Neuronal stem cell (in vitro differentiated cells): ENCODE measurements at regions not wholly inside any gene's neighbourhood (a gene's known extent, or its start where the extent isn't known, plus 50 kb on each side); places are given as distances from the start of the nearest gene placed in this dataset.

Experiments
- DNase-seq: peaks from one replicate; pipeline ENCODE4 v3.0.0-alpha.2; 2013; ENCODE audit warnings: low spot score
- H2AFZ ChIP-seq: one replicate; pipeline ENCODE4 v1.6.1; 2013; ENCODE audit warnings: mild to moderate bottlenecking, low read length, inconsistent platforms
- H2AK5ac ChIP-seq: 2 replicates; pipeline ENCODE4 v1.6.1; 2013; ENCODE audit warnings: low read depth, mild to moderate bottlenecking, inconsistent platforms, low read length, moderate library complexity, mixed read lengths
- H2BK120ac ChIP-seq: 2 replicates; pipeline ENCODE4 v1.6.1; 2013; ENCODE audit warnings: low read depth, mild to moderate bottlenecking, inconsistent platforms, low read length, moderate library complexity, mixed read lengths
- H2BK12ac ChIP-seq: one replicate; pipeline ENCODE4 v1.6.1; 2013; ENCODE audit warnings: low read length, inconsistent platforms
- H2BK15ac ChIP-seq: 2 replicates; pipeline ENCODE4 v1.6.1; 2013; ENCODE audit warnings: mild to moderate bottlenecking, low read length, inconsistent platforms, mixed read lengths
- H2BK5ac ChIP-seq: one replicate; pipeline ENCODE4 v1.6.1; 2013; ENCODE audit warnings: inconsistent platforms, mild to moderate bottlenecking, low read length, moderate library complexity
- H3K14ac ChIP-seq: one replicate; pipeline ENCODE4 v1.6.1; 2013; ENCODE audit warnings: low read length, inconsistent platforms
- H3K18ac ChIP-seq: 2 replicates; pipeline ENCODE4 v1.6.1; 2013; ENCODE audit warnings: low read length, inconsistent platforms
- H3K23ac ChIP-seq: 2 replicates; pipeline ENCODE4 v1.6.1; 2013; ENCODE audit warnings: low read depth, mild to moderate bottlenecking, mixed read lengths, low read length, inconsistent platforms; ENCODE audit not compliant: poor library complexity
- H3K27ac ChIP-seq: replicated peaks from 3 replicates; pipeline ENCODE4 v1.5.1; 2013; ENCODE audit warnings: low read length, inconsistent platforms
- H3K27me3 ChIP-seq, 3 experiments: 2 replicates each; pipeline ENCODE4 v1.6.1; 2013; ENCODE audit warnings: low read length in 3 of 3, mild to moderate bottlenecking in 2 of 3, inconsistent platforms in 1 of 3, low read depth in 1 of 3, mixed read lengths in 1 of 3, moderate library complexity in 1 of 3; ENCODE audit not compliant: control insufficient read depth in 3 of 3, insufficient read depth in 3 of 3
- H3K36me3 ChIP-seq, 2 donors: replicated peaks in 1 of 2; 2 replicates each; pipeline ENCODE4 v1.6.1; 2013; ENCODE audit warnings: low read length in 2 of 2; ENCODE audit not compliant: control insufficient read depth in 2 of 2, insufficient read depth in 2 of 2
- H3K4ac ChIP-seq: 2 replicates; pipeline ENCODE4 v1.6.1; 2013; ENCODE audit warnings: inconsistent platforms, mild to moderate bottlenecking, low read length, moderate library complexity
- H3K4me1 ChIP-seq, 2 donors: 1 replicate in 1 of 2; 2 replicates in 1 of 2; pipeline ENCODE4 v1.6.1; 2013; ENCODE audit warnings: low read length in 2 of 2, low read depth in 1 of 2; ENCODE audit not compliant: control insufficient read depth in 2 of 2, insufficient read depth in 1 of 2
- H3K4me2 ChIP-seq: one replicate; pipeline ENCODE4 v1.6.1; 2013; ENCODE audit warnings: mild to moderate bottlenecking, low read length, inconsistent platforms; ENCODE audit not compliant: insufficient read depth, poor library complexity, severe bottlenecking
- H3K4me3 ChIP-seq, 2 donors: 2 replicates each; pipeline ENCODE4 v1.5.1; 2013; ENCODE audit warnings: low read length in 2 of 2, mild to moderate bottlenecking in 2 of 2, inconsistent platforms in 1 of 2, moderate library complexity in 1 of 2
- H3K79me1 ChIP-seq: one replicate; pipeline ENCODE4 v1.6.1; 2013; ENCODE audit warnings: low read depth, mild to moderate bottlenecking, inconsistent platforms, low read length, moderate library complexity
- H3K9ac ChIP-seq: one replicate; pipeline ENCODE4 v1.6.1; 2013; ENCODE audit warnings: mild to moderate bottlenecking, low read depth, low read length, inconsistent platforms; ENCODE audit not compliant: poor library complexity
- H3K9me3 ChIP-seq, 2 donors: replicated peaks in 1 of 2; 2 replicates each; pipeline versions ENCODE3 to v1.6.1; 2013; ENCODE audit warnings: low read length in 2 of 2, mild to moderate bottlenecking in 2 of 2, inconsistent platforms in 1 of 2, low read depth in 1 of 2, mixed read lengths in 1 of 2, moderate library complexity in 1 of 2; ENCODE audit not compliant: control insufficient read depth in 2 of 2, insufficient read depth in 1 of 2
- H4K8ac ChIP-seq: one replicate; pipeline ENCODE4 v1.6.1; 2013; ENCODE audit warnings: low read depth, mild to moderate bottlenecking, inconsistent platforms, low read length, moderate library complexity
- H4K91ac ChIP-seq: one replicate; pipeline ENCODE4 v1.6.1; 2013; ENCODE audit warnings: low read length, low read depth, mild to moderate bottlenecking, inconsistent platforms; ENCODE audit not compliant: poor library complexity
- WGBS, 2 donors: extraction: QIAGEN DNeasy Blood & Tissue Kit; methylation state at CpG; one replicate each; pipeline ENCODE4 v1.1.7; 2013; ENCODE audit warnings: missing lambda C conversion rate in 2 of 2, mixed read lengths in 1 of 2; ENCODE audit not compliant: insufficient read length in 2 of 2, insufficient replicate concordance in 1 of 2; ENCODE audit errors: extremely low coverage in 2 of 2; 5-methylcytosine and 5-hydroxymethylcytosine counted together

GRCh38 chr10:80697926-80698325 lies 160.2 kb downstream of the SH2D4B start:
- H3K4me1 ChIP-seq: peaks cover 0 to 5% of the 10 kb centered on the region in 2 donors
- WGBS, 2 donors: no CpG with 5 or more reads among the region's 2 CpGs
- no peak overlapping the region for H4K91ac ChIP-seq
- no peak for DNase-seq
- H3K4me3 ChIP-seq: no peak overlapping the region
- H3K14ac ChIP-seq: peak overlapping the region; percentile 15
- no peak overlapping the region for H2AFZ ChIP-seq
- H2BK12ac ChIP-seq: no peak overlapping the region
- H3K27me3 ChIP-seq: no peaks in the 10 kb centered on the region
- H3K36me3 ChIP-seq: no peaks in the 10 kb centered on the region
- no peak overlapping the region for H2BK120ac ChIP-seq
- H3K9ac ChIP-seq: no peak overlapping the region
- no peak overlapping the region for H3K18ac ChIP-seq
- no peak overlapping the region for H3K27ac ChIP-seq
- no peak overlapping the region for H3K4ac ChIP-seq
- no peak overlapping the region for H3K23ac ChIP-seq
- H2BK15ac ChIP-seq: no peak overlapping the region
- H3K4me2 ChIP-seq: no peak overlapping the region
- no peak overlapping the region for H2AK5ac ChIP-seq
- no peak overlapping the region for H4K8ac ChIP-seq
- no peaks in the 10 kb centered on the region for H3K9me3 ChIP-seq
- H3K79me1 ChIP-seq: no peaks in the 10 kb centered on the region
- H2BK5ac ChIP-seq: no peak overlapping the region

- Histone ChIP-seq H2BK15ac (no peak overlapping the region), H2AK5ac (no peak overlapping the region), H4K91ac (no peak overlapping the region), H3K18ac (peak overlapping the region; percentile 11), H3K79me1 (no peaks in the 10 kb centered on the region), H2AFZ (peak overlapping the region; percentile 85), H3K4ac (no peak overlapping the region), H2BK5ac (no peak overlapping the region), H3K36me3 (no peaks in the 10 kb centered on the region), H3K9me3 (no peaks in the 10 kb centered on the region), H2BK12ac (no peak overlapping the region), H3K4me3 (no peak overlapping the region), H3K14ac (no peak overlapping the region), H3K23ac (peak overlapping the region; percentile 43), H3K27me3 (no peaks in the 10 kb centered on the region), H3K27ac (no peak overlapping the region), H3K9ac (no peak overlapping the region), H2BK120ac (no peak overlapping the region), H4K8ac (no peak overlapping the region), H3K4me2 (no peak overlapping the region), H3K4me1 (peaks cover 0 to 5% of the 10 kb centered on the region in 2 donors)
- peak; percentile 84 for DNase-seq
- no CpG with 5 or more reads among the region's 14 CpGs for WGBS, 2 donors
These were observed 161.9 kb downstream of the SH2D4B start for GRCh38 chr10:80699602-80700039.

- no peak overlapping the region for H3K14ac ChIP-seq
- H2AK5ac ChIP-seq: no peak overlapping the region
- peaks cover 0 to 5% of the 10 kb centered on the region in 2 donors for H3K4me1 ChIP-seq
- H2BK5ac ChIP-seq: no peak overlapping the region
- H3K9ac ChIP-seq: no peak overlapping the region
- H3K4ac ChIP-seq: no peak overlapping the region
- no peak for DNase-seq
- no peak overlapping the region for H2AFZ ChIP-seq
- no peak overlapping the region for H3K27ac ChIP-seq
- WGBS, 2 donors: no CpG with 5 or more reads among the region's 3 CpGs
- H3K9me3 ChIP-seq: no peaks in the 10 kb centered on the region
- no peak overlapping the region for H3K4me3 ChIP-seq
- H3K27me3 ChIP-seq: no peaks in the 10 kb centered on the region
- H3K23ac ChIP-seq: no peak overlapping the region
- peak overlapping the region; percentile 20 for H3K18ac ChIP-seq
- no peak overlapping the region for H2BK15ac ChIP-seq
- H3K79me1 ChIP-seq: no peaks in the 10 kb centered on the region
- H3K4me2 ChIP-seq: no peak overlapping the region
- no peak overlapping the region for H2BK12ac ChIP-seq
- no peaks in the 10 kb centered on the region for H3K36me3 ChIP-seq
- no peak overlapping the region for H4K8ac ChIP-seq
- H2BK120ac ChIP-seq: peak overlapping the region; percentile 42
- no peak overlapping the region for H4K91ac ChIP-seq
These were observed 162.6 kb downstream of the SH2D4B start for GRCh38 chr10:80700252-80700651.

GRCh38 chr10:80700760-80701444 lies 163.2 kb downstream of the SH2D4B start:
- H3K9ac ChIP-seq: no peak overlapping the region
- H2BK15ac ChIP-seq: no peak overlapping the region
- no peak overlapping the region for H3K27ac ChIP-seq
- no peaks in the 10 kb centered on the region for H3K27me3 ChIP-seq
- no peak overlapping the region for H3K4me3 ChIP-seq
- H4K91ac ChIP-seq: no peak overlapping the region
- H2AK5ac ChIP-seq: peak overlapping the region; percentile 16
- no peaks in the 10 kb centered on the region for H3K79me1 ChIP-seq
- H3K9me3 ChIP-seq: no peaks in the 10 kb centered on the region
- H3K18ac ChIP-seq: peak overlapping the region; percentile 20
- H3K23ac ChIP-seq: no peak overlapping the region
- no peaks in the 10 kb centered on the region for H3K36me3 ChIP-seq
- WGBS, 2 donors: no CpG with 5 or more reads among the region's 8 CpGs
- no peak overlapping the region for H3K14ac ChIP-seq
- no peak overlapping the region for H2BK12ac ChIP-seq
- H2AFZ ChIP-seq: no peak overlapping the region
- no peak for DNase-seq
- peaks cover 0 to 5% of the 10 kb centered on the region in 2 donors for H3K4me1 ChIP-seq
- H2BK120ac ChIP-seq: peak overlapping the region; percentile 42
- no peak overlapping the region for H3K4me2 ChIP-seq
- H3K4ac ChIP-seq: no peak overlapping the region
- no peak overlapping the region for H4K8ac ChIP-seq
- H2BK5ac ChIP-seq: peak overlapping the region; percentile 88
